HCT116 (cell line): ENCODE measurements at regions not wholly inside any gene's neighbourhood (a gene's known extent, or its start where the extent isn't known, plus 50 kb on each side); places are given as distances from the start of the nearest gene placed in this dataset.

Experiments used
- CTCF ChIP-seq, 3 experiments: fragments of 200-600 bp in 1 of 3; sonication (generic) in 1 of 3; IDR thresholded peaks in 2 of 3; conservative IDR thresholded peaks in 1 of 3; 2 replicates each; pipeline ENCODE4 v1.5.1; 2012 to 2017; ENCODE audit warnings: low read depth in 2 of 3, low read length in 2 of 3, antibody characterized with exemption in 1 of 3, borderline replicate concordance in 1 of 3, control low read depth in 1 of 3, mild to moderate bottlenecking in 1 of 3, mixed read lengths in 1 of 3, mixed run types in 1 of 3, moderate library complexity in 1 of 3; ENCODE audit not compliant: insufficient read depth in 1 of 3
- EZH2 ChIP-seq: fragments of 200-600 bp; sonication (generic); IDR thresholded peaks from 2 replicates; pipeline ENCODE4 v1.6.1; 2017; ENCODE audit warnings: antibody characterized with exemption, mixed run types
- POLR2A ChIP-seq: IDR thresholded peaks from 2 replicates; pipeline ENCODE4 v1.7.0; 2011; ENCODE audit warnings: borderline replicate concordance; ENCODE audit not compliant: insufficient read depth, insufficient read length; ENCODE audit errors: extremely low read depth

GRCh38 chr9:86500667-86501435, 146.6 kb upstream of the TUT7 start:
- TF ChIP-seq EZH2 (no peak), POLR2A (no peak), CTCF (IDR thresholded peaks at IDR 0.05 in 2 of 3, conservative IDR thresholded peaks at IDR 0.05 in 1 of 3; ENCODE audit: borderline replicate concordance in 1 of 3, insufficient read depth in 1 of 3, low read depth in 2 of 3, low read length in 2 of 3) (no peak)
